ENCODE measurements at regions not wholly inside any gene's neighbourhood (a gene's known extent, or its start where the extent isn't known, plus 50 kb on each side); places are given as distances from the start of the nearest gene placed in this dataset.
A peak's percentile ranks its signal among the peaks of the same experiment; 100 is the strongest.

GRCh38 chr2:18156002-18156401 is 277.5 kb downstream of the KCNS3 start:
- no peak for DNase-seq (ENCODE audit: low read depth in 1 of 2, low spot score in 1 of 2)
- no peak overlapping the region for H3K27ac ChIP-seq
- 20% methylated on average over 2 of the region's 2 CpGs for WGBS (ENCODE audit: missing lambda C conversion rate)
- CTCF ChIA-PET, result no interaction called here
- no peak overlapping the region for H3K4me2 ChIP-seq
- TF ChIP-seq CBX2 (IDR thresholded peaks at IDR 0.05; ENCODE audit: borderline replicate concordance, low read depth), result no peak
- no peak for TF ChIP-seq MAZ (IDR thresholded peaks at IDR 0.05; ENCODE audit: borderline replicate concordance, low read depth, low read length)
- no peak for TF ChIP-seq TFCP2L1 (CRISPR knock-in tag; IDR thresholded peaks at IDR 0.05)
- no peak for TF ChIP-seq POLR2A (IDR thresholded peaks at IDR 0.05; ENCODE audit: low read length)
- no peak for TF ChIP-seq MAFK (IDR thresholded peaks at IDR 0.05; ENCODE audit: partially characterized antibody)
- TF ChIP-seq ZNF302 (CRISPR knock-in tag; IDR thresholded peaks at IDR 0.05), result no peak
- no peak for TF ChIP-seq ESRRA (IDR thresholded peaks at IDR 0.05; ENCODE audit: borderline replicate concordance, low read length)
- no peak for TF ChIP-seq HDAC2 (IDR thresholded peaks at IDR 0.05)
- TF ChIP-seq E2F6 (IDR thresholded peaks at IDR 0.05; ENCODE audit: borderline replicate concordance, low read depth), result no peak
- no peak for TF ChIP-seq HES2 (IDR thresholded peaks at IDR 0.05)
- no peak for TF ChIP-seq EHF (CRISPR knock-in tag; IDR thresholded peaks at IDR 0.05)
- no peak for TF ChIP-seq MYC (IDR thresholded peaks at IDR 0.05; ENCODE audit: borderline replicate concordance, low read length)
- no peak for TF ChIP-seq USF2 (IDR thresholded peaks at IDR 0.05)
- TF ChIP-seq HEYL (CRISPR knock-in tag; IDR thresholded peaks at IDR 0.05), result no peak
- TF ChIP-seq RFX5 (IDR thresholded peaks at IDR 0.05), result no peak
- TF ChIP-seq CHD4 (IDR thresholded peaks at IDR 0.05; ENCODE audit: borderline replicate concordance), result no peak
- no peak for TF ChIP-seq HOXB13 (CRISPR knock-in tag; IDR thresholded peaks at IDR 0.05; ENCODE audit: low read depth)
- TF ChIP-seq ATOH8 (CRISPR knock-in tag; IDR thresholded peaks at IDR 0.05; ENCODE audit: low read depth), result no peak
- no peak overlapping the region for H3K4me3 ChIP-seq
- ATAC-seq, result no peak
- FAIRE-seq, result no peak
- POLR2A ChIA-PET, result no interaction called here
- no peaks in the 10 kb centered on the region for H3K4me1 ChIP-seq
- H3K9me3 ChIP-seq, result no peaks in the 10 kb centered on the region

- Histone ChIP-seq H3K4me1 (no peaks in the 10 kb centered on the region), H3K27ac (no peak overlapping the region), H3K4me2 (no peak overlapping the region), H3K9me3 (no peaks in the 10 kb centered on the region), H3K4me3 (no peak overlapping the region)
- no peak for TF ChIP-seq JUNB (IDR thresholded peaks at IDR 0.05)
- no peak for TF ChIP-seq ZFP36 (IDR thresholded peaks at IDR 0.05; ENCODE audit: borderline replicate concordance, partially characterized antibody)
- TF ChIP-seq MAX (IDR thresholded peaks at IDR 0.05), result no peak
- TF ChIP-seq ZC3H11A (IDR thresholded peaks at IDR 0.05), result no peak
- TF ChIP-seq ZSCAN20 (CRISPR knock-in tag; IDR thresholded peaks at IDR 0.05), result no peak
- TF ChIP-seq EHMT2 (IDR thresholded peaks at IDR 0.05; ENCODE audit: low read depth), result no peak
- TF ChIP-seq ZNF302 (CRISPR knock-in tag; IDR thresholded peaks at IDR 0.05), result no peak
- TF ChIP-seq FOSB (CRISPR knock-in tag; IDR thresholded peaks at IDR 0.05), result no peak
- TF ChIP-seq CBX8 (IDR thresholded peaks at IDR 0.05), result no peak
- DNase-seq (ENCODE audit: low read depth in 1 of 2, low spot score in 1 of 2) (no peak), FAIRE-seq (no peak), ATAC-seq (0 out of 6 replicates have a peak, but pooled peaks of 1 of the 2 experiments have one; percentile 44)
- CTCF ChIA-PET, result no interaction called here
- POLR2A ChIA-PET, result no interaction called here
These were observed 276.3 kb downstream of the KCNS3 start for GRCh38 chr2:18154812-18155211.

GRCh38 chr2:18154259-18154658 is 275.8 kb downstream of the KCNS3 start:
- Histone ChIP-seq H3K4me2 (no peak overlapping the region), H3K4me1 (no peaks in the 10 kb centered on the region), H3K9me3 (no peaks in the 10 kb centered on the region), H3K4me3 (no peak overlapping the region), H3K27ac (no peak overlapping the region)
- WGBS (ENCODE audit: missing lambda C conversion rate), result 69% methylated on average over 3 of the region's 3 CpGs
- TF ChIP-seq USF2 (IDR thresholded peaks at IDR 0.05), result no peak
- no peak for TF ChIP-seq POLR2AphosphoS2 (conservative IDR thresholded peaks at IDR 0.05; ENCODE audit: low read length)
- no peak for TF ChIP-seq ZFP36 (IDR thresholded peaks at IDR 0.05; ENCODE audit: borderline replicate concordance, partially characterized antibody)
- TF ChIP-seq CHD2 (IDR thresholded peaks at IDR 0.05; ENCODE audit: low read length, partially characterized antibody), result no peak
- TF ChIP-seq ZC3H11A (IDR thresholded peaks at IDR 0.05), result no peak
- TF ChIP-seq ZNF302 (CRISPR knock-in tag; IDR thresholded peaks at IDR 0.05), result no peak
- FAIRE-seq (no peak), DNase-seq (ENCODE audit: low read depth in 1 of 2, low spot score in 1 of 2) (no peak), ATAC-seq (no peak)
- CTCF ChIA-PET, result no interaction called here
- POLR2A ChIA-PET, result no interaction called here
